Hepatocyte (in vitro differentiated cells): ENCODE measurements at regions not wholly inside any gene's neighbourhood (a gene's known extent, or its start where the extent isn't known, plus 50 kb on each side); places are given as distances from the start of the nearest gene placed in this dataset.

Experiments used
- DNase-seq: peaks from one replicate; pipeline ENCODE4 v3.0.0-alpha.2; 2016; ENCODE audit warnings: low spot score
- H2AFZ ChIP-seq: fragments of 200-600 bp; sonication (generic); 2 replicates; pipeline ENCODE4 v1.6.0; 2016; ENCODE audit warnings: antibody characterized with exemption, mild to moderate bottlenecking
- H3K27ac ChIP-seq: fragments of 200-600 bp; sonication (generic); 2 replicates; pipeline ENCODE4 v1.5.1; 2016; ENCODE audit warnings: mild to moderate bottlenecking
- H3K27me3 ChIP-seq: fragments of 200-600 bp; sonication (generic); 2 replicates; pipeline ENCODE4 v1.6.1; 2016
- H3K36me3 ChIP-seq: fragments of 200-600 bp; sonication (generic); replicated peaks from 2 replicates; pipeline ENCODE4 v1.5.1; 2016; ENCODE audit warnings: low read depth; ENCODE audit not compliant: insufficient read depth
- H3K4me1 ChIP-seq: fragments of 200-600 bp; sonication (generic); 2 replicates; pipeline ENCODE4 v1.5.1; 2016; ENCODE audit warnings: mild to moderate bottlenecking, moderate library complexity; ENCODE audit not compliant: insufficient read depth
- H3K4me2 ChIP-seq: fragments of 200-600 bp; sonication (generic); 2 replicates; pipeline ENCODE4 v1.6.0; 2016
- H3K4me3 ChIP-seq: fragments of 200-600 bp; sonication (generic); 2 replicates; pipeline ENCODE4 v1.5.1; 2016; ENCODE audit warnings: mild to moderate bottlenecking
- H3K79me2 ChIP-seq: fragments of 200-600 bp; sonication (generic); 2 replicates; pipeline ENCODE4 v1.6.0; 2017; ENCODE audit warnings: mild to moderate bottlenecking
- H3K9me2 ChIP-seq: fragments of 200-600 bp; sonication (generic); replicated peaks from 2 replicates; pipeline ENCODE4 v1.6.0; 2017; ENCODE audit warnings: mild to moderate bottlenecking; ENCODE audit not compliant: insufficient read depth
- H3K9me3 ChIP-seq: fragments of 200-600 bp; sonication (generic); 2 replicates; pipeline ENCODE4 v1.5.1; 2016; ENCODE audit warnings: low read depth, mild to moderate bottlenecking
- H4K20me1 ChIP-seq: fragments of 200-600 bp; sonication (generic); 2 replicates; pipeline ENCODE4 v1.6.0; 2016; ENCODE audit warnings: mild to moderate bottlenecking; ENCODE audit not compliant: insufficient read depth, poor library complexity, severe bottlenecking
- CTCF ChIP-seq: fragments of 200-600 bp; sonication (generic); IDR thresholded peaks from 2 replicates; pipeline ENCODE4 v1.5.1; 2016; ENCODE audit warnings: antibody characterized with exemption, mild to moderate bottlenecking; ENCODE audit not compliant: poor library complexity
- EZH2 ChIP-seq: fragments of 200-600 bp; sonication (generic); IDR thresholded peaks from 2 replicates; pipeline ENCODE4 v1.6.1; 2016; ENCODE audit warnings: antibody characterized with exemption, mild to moderate bottlenecking, borderline replicate concordance
- EZH2phosphoT487 ChIP-seq: fragments of 200-600 bp; sonication (generic); IDR thresholded peaks from one replicate; pipeline ENCODE4 v1.6.1; 2018; ENCODE audit warnings: antibody characterized with exemption, mild to moderate bottlenecking, low read depth, moderate library complexity; ENCODE audit not compliant: unreplicated experiment, severe bottlenecking
- WGBS: methylation state at CpG from one replicate; pipeline ENCODE4 v1.1.6; 2016; ENCODE audit warnings: low lambda C conversion rate; ENCODE audit errors: missing lambda C conversion rate; 5-methylcytosine and 5-hydroxymethylcytosine counted together

DNA sequence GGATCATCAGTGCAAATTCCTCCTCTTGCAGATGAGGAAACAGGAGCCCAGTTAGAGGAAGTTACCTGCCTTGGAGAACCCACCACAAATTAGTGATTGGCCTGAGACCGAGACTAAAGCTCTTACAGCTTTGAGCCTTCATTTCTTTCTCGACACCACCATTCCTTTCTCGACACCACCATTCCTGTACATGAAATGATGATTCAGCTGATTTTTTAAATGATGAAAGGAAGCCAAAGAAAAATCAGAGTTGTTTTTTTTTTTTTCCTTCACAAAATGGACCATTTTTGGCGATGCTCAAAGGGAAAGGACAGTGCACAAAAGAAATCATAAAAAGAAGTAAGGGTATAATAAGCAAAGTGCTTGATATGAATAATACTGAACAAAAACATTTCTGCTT is 1080.2 kb upstream of the AUTS2 start:
- Histone ChIP-seq H4K20me1 (no peaks in the 10 kb centered on the region), H3K9me3 (no peaks in the 10 kb centered on the region), H3K27me3 (no peaks in the 10 kb centered on the region), H3K4me2 (no peak overlapping the region), H3K4me1 (no peaks in the 10 kb centered on the region), H3K4me3 (no peak overlapping the region), H3K79me2 (no peaks in the 10 kb centered on the region), H3K36me3 (no peaks in the 10 kb centered on the region), H3K27ac (no peak overlapping the region), H2AFZ (no peak overlapping the region), H3K9me2 (no peaks in the 10 kb centered on the region)
- DNase-seq: no peak
- 97% methylated on average over 4 of the region's 4 CpGs for WGBS
- TF ChIP-seq EZH2phosphoT487 (no peak), EZH2 (no peak), CTCF (no peak)

GRCh38 chr7:68524126-68524525 is 1074.1 kb upstream of the AUTS2 start:
- no peaks in the 10 kb centered on the region for H4K20me1 ChIP-seq
- H3K4me1 ChIP-seq: no peaks in the 10 kb centered on the region
- no peak overlapping the region for H2AFZ ChIP-seq
- H3K9me2 ChIP-seq: no peaks in the 10 kb centered on the region
- H3K36me3 ChIP-seq: no peaks in the 10 kb centered on the region
- no peak overlapping the region for H3K4me3 ChIP-seq
- no peak for DNase-seq
- no peaks in the 10 kb centered on the region for H3K27me3 ChIP-seq
- 91% methylated on average over 3 of the region's 3 CpGs for WGBS
- no peak overlapping the region for H3K4me2 ChIP-seq
- no peaks in the 10 kb centered on the region for H3K9me3 ChIP-seq
- H3K27ac ChIP-seq: no peak overlapping the region
- TF ChIP-seq EZH2 (no peak), CTCF (no peak), EZH2phosphoT487 (no peak)
- H3K79me2 ChIP-seq: no peaks in the 10 kb centered on the region

GRCh38 chr7:68529221-68529620 is 1069.1 kb upstream of the AUTS2 start:
- H3K9me2 ChIP-seq: no peaks in the 10 kb centered on the region
- no peak overlapping the region for H3K4me2 ChIP-seq
- no peaks in the 10 kb centered on the region for H4K20me1 ChIP-seq
- H3K4me1 ChIP-seq: no peaks in the 10 kb centered on the region
- no peaks in the 10 kb centered on the region for H3K27me3 ChIP-seq
- no peak for DNase-seq
- H3K79me2 ChIP-seq: no peaks in the 10 kb centered on the region
- H3K36me3 ChIP-seq: no peaks in the 10 kb centered on the region
- H2AFZ ChIP-seq: no peak overlapping the region
- WGBS: 93% methylated on average over 4 of the region's 4 CpGs
- no peak overlapping the region for H3K4me3 ChIP-seq
- no peak overlapping the region for H3K27ac ChIP-seq
- TF ChIP-seq EZH2phosphoT487: no peak
- TF ChIP-seq EZH2: no peak
- no peak for TF ChIP-seq CTCF
- H3K9me3 ChIP-seq: no peaks in the 10 kb centered on the region

DNA sequence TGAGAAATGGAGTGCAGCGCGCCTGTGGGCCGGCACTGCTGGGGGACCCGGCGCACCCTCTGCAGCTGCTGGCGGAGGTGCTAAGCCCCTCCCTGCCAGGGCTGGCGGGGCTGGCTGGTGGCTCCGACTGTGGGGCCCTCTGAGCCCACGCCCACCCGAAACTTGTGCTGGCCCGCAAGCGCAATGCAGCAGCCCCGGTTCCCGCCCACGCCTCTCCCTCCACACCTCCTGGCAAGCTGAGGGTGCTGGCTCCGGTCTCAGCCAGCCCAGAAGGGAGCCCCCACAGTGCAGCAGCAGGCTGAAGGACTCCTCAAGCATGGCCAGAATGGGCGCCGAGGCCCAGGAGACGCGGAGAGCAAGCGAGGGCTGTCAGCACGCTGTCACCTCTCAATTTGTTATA is 1063.0 kb upstream of the AUTS2 start:
- DNase-seq: no peak

More for the DNA sequence above, 1063.0 kb upstream of the AUTS2 start:
- H3K27me3 ChIP-seq: no peaks in the 10 kb centered on the region
- no peak overlapping the region for H3K27ac ChIP-seq
- no peak overlapping the region for H2AFZ ChIP-seq
- H3K79me2 ChIP-seq: no peaks in the 10 kb centered on the region
- H3K9me3 ChIP-seq: no peaks in the 10 kb centered on the region
- H4K20me1 ChIP-seq: no peaks in the 10 kb centered on the region
- no peaks in the 10 kb centered on the region for H3K9me2 ChIP-seq
- TF ChIP-seq EZH2 (no peak), CTCF (no peak), EZH2phosphoT487 (no peak)
- 82% methylated on average over 8 of the region's 22 CpGs for WGBS
- no peak overlapping the region for H3K4me3 ChIP-seq
- H3K36me3 ChIP-seq: no peaks in the 10 kb centered on the region
- H3K4me2 ChIP-seq: no peak overlapping the region
- H3K4me1 ChIP-seq: no peaks in the 10 kb centered on the region
